ENCODE measurements at regions not wholly inside any gene's neighbourhood (a gene's known extent, or its start where the extent isn't known, plus 50 kb on each side); places are given as distances from the start of the nearest gene placed in this dataset.

- peaks cover 2% of the 10 kb centered on the region for H3K27me3 Mint-ChIP-seq
- no peak for TF ChIP-seq CTCF (IDR thresholded peaks at IDR 0.05)
- no peaks in the 10 kb centered on the region for H3K9me3 Mint-ChIP-seq
- ChIA-PET CTCF (no interaction called here), POLR2A (no interaction called here)
- H3K4me1 Mint-ChIP-seq (ENCODE audit: low read depth), result no peaks in the 10 kb centered on the region
- intact Hi-C loops (cut with micrococcal nuclease), result no loop called here
- DNase-seq, result no peak
- ATAC-seq, result no peak
- no peak overlapping the region for H3K4me3 Mint-ChIP-seq
- H3K27ac Mint-ChIP-seq, result no peak overlapping the region
- H3K36me3 Mint-ChIP-seq (ENCODE audit: low read depth), result no peaks in the 10 kb centered on the region
Observed at GRCh38 chr5:156004754-156005153, 322.2 kb upstream of the SGCD start.

- CTCF ChIA-PET, result no interaction called here
- Mint-ChIP-seq H3K4me3 (no peak overlapping the region), H3K4me1 (ENCODE audit: low read depth) (no peaks in the 10 kb centered on the region), H3K36me3 (ENCODE audit: low read depth) (no peaks in the 10 kb centered on the region), H3K27ac (no peak overlapping the region), H3K9me3 (no peaks in the 10 kb centered on the region), H3K27me3 (peaks cover 2% of the 10 kb centered on the region)
- intact Hi-C loops (cut with micrococcal nuclease), result no loop called here
- TF ChIP-seq CTCF (IDR thresholded peaks at IDR 0.05), result no peak
- POLR2A ChIA-PET, result interaction anchor here (0.7 kb wide), 1 partner anchor 153 kb away, joined by 4 read pairs; no protein-coding TSS in a partner anchor
- ATAC-seq, result no peak
- DNase-seq, result no peak
Observed at GRCh38 chr5:156006026-156006647, 320.8 kb upstream of the SGCD start.

- no peak for TF ChIP-seq CTCF (IDR thresholded peaks at IDR 0.05)
- Mint-ChIP-seq H3K9me3 (no peaks in the 10 kb centered on the region), H3K4me1 (ENCODE audit: low read depth) (no peaks in the 10 kb centered on the region), H3K4me3 (no peak overlapping the region), H3K27me3 (peaks cover 2% of the 10 kb centered on the region), H3K27ac (no peak overlapping the region), H3K36me3 (ENCODE audit: low read depth) (no peaks in the 10 kb centered on the region)
- intact Hi-C loops (cut with micrococcal nuclease), result no loop called here
- ChIA-PET CTCF (no interaction called here), POLR2A (no interaction called here)
- ATAC-seq (no peak), DNase-seq (no peak)
Observed at GRCh38 chr5:156008844-156009243, 318.1 kb upstream of the SGCD start.

GRCh38 chr5:156009583-156009982, 317.4 kb upstream of the SGCD start:
- H3K36me3 Mint-ChIP-seq (ENCODE audit: low read depth), result no peaks in the 10 kb centered on the region
- ChIA-PET POLR2A (no interaction called here), CTCF (no interaction called here)
- TF ChIP-seq CTCF (IDR thresholded peaks at IDR 0.05), result no peak
- no peaks in the 10 kb centered on the region for H3K27me3 Mint-ChIP-seq
- intact Hi-C loops (cut with micrococcal nuclease), result no loop called here
- no peaks in the 10 kb centered on the region for H3K4me1 Mint-ChIP-seq (ENCODE audit: low read depth)
- no peaks in the 10 kb centered on the region for H3K9me3 Mint-ChIP-seq
- DNase-seq, result no peak
- H3K4me3 Mint-ChIP-seq, result no peak overlapping the region
- no peak for ATAC-seq
- no peak overlapping the region for H3K27ac Mint-ChIP-seq

GRCh38 chr5:156015137-156015536, 311.8 kb upstream of the SGCD start:
- intact Hi-C loops (cut with micrococcal nuclease), result no loop called here

More at GRCh38 chr5:156015137-156015536, 311.8 kb upstream of the SGCD start:
- Mint-ChIP-seq H3K4me1 (ENCODE audit: low read depth) (no peaks in the 10 kb centered on the region), H3K36me3 (ENCODE audit: low read depth) (no peaks in the 10 kb centered on the region), H3K27ac (no peak overlapping the region), H3K4me3 (no peak overlapping the region), H3K27me3 (peaks cover 3% of the 10 kb centered on the region), H3K9me3 (no peaks in the 10 kb centered on the region)
- ChIA-PET CTCF (no interaction called here), POLR2A (no interaction called here)
- ATAC-seq (no peak), DNase-seq (no peak)
- TF ChIP-seq CTCF (IDR thresholded peaks at IDR 0.05), result no peak

All from activated CD8-positive, alpha-beta T cell treated with anti-CD3 and anti-CD28 coated beads for 36 hours (primary cell).